Thoracic aorta (tissue), 2 donors: ENCODE measurements at regions not wholly inside any gene's neighbourhood (a gene's known extent, or its start where the extent isn't known, plus 50 kb on each side); places are given as distances from the start of the nearest gene placed in this dataset.

Experiments
- ATAC-seq: fragments of 150-250 bp; one replicate; pipeline ENCODE4 v1.8.0; 2017; ENCODE audit warnings: low read depth; ENCODE audit not compliant: insufficient number of reproducible peaks, low FRiP score
- DNase-seq: peaks from one replicate; pipeline ENCODE4 v3.0.0-alpha.2; 2020; ENCODE audit warnings: low spot score
- H3K27ac ChIP-seq, 2 donors: fragments of 200-600 bp; sonication (generic); 1 replicate in 1 of 2; 2 replicates in 1 of 2; pipeline ENCODE4 v1.5.1; 2016; ENCODE audit warnings: mild to moderate bottlenecking in 2 of 2, moderate library complexity in 2 of 2
- H3K27me3 ChIP-seq: fragments of 200-600 bp; sonication (generic); replicated peaks from 2 replicates; pipeline ENCODE4 v1.6.0; 2016; ENCODE audit warnings: mild to moderate bottlenecking; ENCODE audit not compliant: insufficient read depth
- H3K36me3 ChIP-seq: fragments of 200-600 bp; sonication (generic); one replicate; pipeline ENCODE4 v1.5.1; 2016
- H3K4me1 ChIP-seq, 2 donors: fragments of 200-600 bp; sonication (generic); 1 replicate in 1 of 2; 2 replicates in 1 of 2; pipeline versions ENCODE4 v1.5.1 to v1.6.0; 2016; ENCODE audit warnings: low read depth in 2 of 2, mild to moderate bottlenecking in 1 of 2; ENCODE audit not compliant: control insufficient read depth in 1 of 2
- H3K4me3 ChIP-seq: fragments of 200-600 bp; sonication (generic); 2 replicates; pipeline ENCODE4 v1.5.1; 2016; ENCODE audit warnings: mild to moderate bottlenecking
- H3K9me3 ChIP-seq: fragments of 200-600 bp; sonication (generic); 2 replicates; pipeline ENCODE4 v1.5.1; 2016
- CTCF ChIP-seq: fragments of 200-600 bp; sonication (generic); IDR thresholded peaks from one replicate; pipeline ENCODE4 v1.5.1; 2019; ENCODE audit warnings: antibody characterized with exemption

GRCh38 chr12:87094356-87094755 is 838.2 kb upstream of the MGAT4C start:
- TF ChIP-seq CTCF = no peak
- DNase-seq (no peak), ATAC-seq (no peak)
- Histone ChIP-seq H3K4me1 (no peaks in the 10 kb centered on the region), H3K36me3 (no peaks in the 10 kb centered on the region), H3K9me3 (no peaks in the 10 kb centered on the region), H3K27me3 (no peaks in the 10 kb centered on the region), H3K27ac (no peak overlapping the region), H3K4me3 (no peak overlapping the region)

GRCh38 chr12:87092421-87092820 is 836.2 kb upstream of the MGAT4C start:
- Histone ChIP-seq H3K27me3 (no peaks in the 10 kb centered on the region), H3K27ac (no peak overlapping the region), H3K36me3 (no peaks in the 10 kb centered on the region), H3K4me1 (no peaks in the 10 kb centered on the region), H3K4me3 (no peak overlapping the region), H3K9me3 (no peaks in the 10 kb centered on the region)
- no peak for ATAC-seq
- no peak for DNase-seq
- TF ChIP-seq CTCF = no peak

- Histone ChIP-seq H3K27ac (no peak overlapping the region), H3K9me3 (no peaks in the 10 kb centered on the region), H3K4me3 (no peak overlapping the region), H3K36me3 (no peaks in the 10 kb centered on the region), H3K4me1 (no peaks in the 10 kb centered on the region), H3K27me3 (no peaks in the 10 kb centered on the region)
- no peak for DNase-seq
- ATAC-seq = no peak
- TF ChIP-seq CTCF = no peak
These were observed 830.1 kb upstream of the MGAT4C start for GRCh38 chr12:87086118-87086891.

- ATAC-seq = no peak
These were observed 829.1 kb upstream of the MGAT4C start for GRCh38 chr12:87085286-87085685.

GRCh38 chr12:87082756-87083155 is 826.6 kb upstream of the MGAT4C start:
- ATAC-seq = no peak
- Histone ChIP-seq H3K9me3 (no peaks in the 10 kb centered on the region), H3K36me3 (no peaks in the 10 kb centered on the region), H3K27ac (no peak overlapping the region), H3K4me3 (no peak overlapping the region), H3K27me3 (no peaks in the 10 kb centered on the region), H3K4me1 (no peaks in the 10 kb centered on the region)
- no peak for TF ChIP-seq CTCF
- no peak for DNase-seq

More at GRCh38 chr12:87085286-87085685, 829.1 kb upstream of the MGAT4C start:
- H3K9me3 ChIP-seq = no peaks in the 10 kb centered on the region
- H3K27me3 ChIP-seq = no peaks in the 10 kb centered on the region
- no peak overlapping the region for H3K4me3 ChIP-seq
- no peaks in the 10 kb centered on the region for H3K4me1 ChIP-seq
- no peak overlapping the region for H3K27ac ChIP-seq
- TF ChIP-seq CTCF = no peak
- H3K36me3 ChIP-seq = no peaks in the 10 kb centered on the region
- DNase-seq = no peak
